Neural cell (in vitro differentiated cells): ENCODE measurements at regions not wholly inside any gene's neighbourhood (a gene's known extent, or its start where the extent isn't known, plus 50 kb on each side); places are given as distances from the start of the nearest gene placed in this dataset.

Experiments
- H2AFZ ChIP-seq: fragments of 200-600, 300-800 bp; sonication (generic), shearing (Covaris generic); 2 replicates; pipeline ENCODE4 v1.6.0; 2014; ENCODE audit warnings: low read depth, mild to moderate bottlenecking, antibody characterized with exemption, low read length, moderate library complexity
- H3F3A ChIP-seq: fragments of 200-600 bp; shearing (Covaris generic); 2 replicates; pipeline ENCODE4 v1.6.1; 2016; ENCODE audit warnings: mild to moderate bottlenecking, moderate library complexity, mixed read lengths, antibody characterized with exemption, low read length; ENCODE audit not compliant: insufficient read depth, poor library complexity, severe bottlenecking
- H3K27ac ChIP-seq: fragments of 200-600, 300-800 bp; sonication (generic), shearing (Covaris generic); 2 replicates; pipeline ENCODE4 v1.5.1; 2014; ENCODE audit warnings: mild to moderate bottlenecking, low read length, moderate library complexity
- H3K27me3 ChIP-seq: fragments of 300-800, 200-600 bp; sonication (generic), shearing (Covaris generic); 2 replicates; pipeline ENCODE4 v1.6.0; 2014; ENCODE audit warnings: mild to moderate bottlenecking, low read depth, low read length, moderate library complexity; ENCODE audit not compliant: insufficient read depth
- H3K36me3 ChIP-seq: fragments of 300-800, 200-600 bp; sonication (generic), shearing (Covaris generic); 2 replicates; pipeline ENCODE4 v1.5.1; 2014; ENCODE audit warnings: mild to moderate bottlenecking, antibody characterized with exemption, low read length, moderate library complexity; ENCODE audit not compliant: insufficient read depth
- H3K4me2 ChIP-seq: fragments of 300-800, 200-600 bp; sonication (generic), shearing (Covaris generic); 2 replicates; pipeline ENCODE4 v1.6.0; 2014; ENCODE audit warnings: mild to moderate bottlenecking, low read length
- H3K4me3 ChIP-seq: fragments of 300-800, 200-600 bp; sonication (generic), shearing (Covaris generic); 2 replicates; pipeline ENCODE4 v1.5.1; 2014; ENCODE audit warnings: mild to moderate bottlenecking, low read length, moderate library complexity
- H3K79me2 ChIP-seq: fragments of 200-600 bp; shearing (Covaris generic); replicated peaks from 2 replicates; pipeline ENCODE4 v1.6.0; 2014; ENCODE audit warnings: mild to moderate bottlenecking, low read length, moderate library complexity; ENCODE audit not compliant: insufficient read depth
- H3K9ac ChIP-seq: fragments of 300-800, 200-600 bp; sonication (generic), shearing (Covaris generic); 2 replicates; pipeline ENCODE4 v1.6.1; 2016; ENCODE audit warnings: mild to moderate bottlenecking, low read length, mixed read lengths
- H3K9me2 ChIP-seq: fragments of 200-600 bp; shearing (Covaris generic); 2 replicates; pipeline ENCODE4 v1.6.1; 2016; ENCODE audit warnings: mild to moderate bottlenecking, low read length, mixed read lengths; ENCODE audit not compliant: insufficient read depth
- H3K9me3 ChIP-seq: fragments of 200-600, 300-800 bp; sonication (generic), shearing (Covaris generic); 2 replicates; pipeline ENCODE4 v1.6.1; 2016; ENCODE audit warnings: mild to moderate bottlenecking, mixed run types, low read length, moderate library complexity, mixed read lengths
- H4K20me1 ChIP-seq: fragments of 200-600 bp; shearing (Covaris generic); 2 replicates; pipeline ENCODE4 v1.6.1; 2016; ENCODE audit warnings: mild to moderate bottlenecking, mixed run types; ENCODE audit not compliant: insufficient read depth
- CTCF ChIP-seq: fragments of 450-650 bp; IDR thresholded peaks from 2 replicates; pipeline ENCODE4 v1.5.1; 2014; ENCODE audit warnings: antibody characterized with exemption, mild to moderate bottlenecking, moderate library complexity; ENCODE audit not compliant: poor library complexity, severe bottlenecking
- EP300 ChIP-seq: fragments of 450-650 bp; conservative IDR thresholded peaks from 2 replicates; pipeline ENCODE4 v1.6.1; 2014; ENCODE audit warnings: antibody characterized with exemption, mild to moderate bottlenecking, moderate library complexity; ENCODE audit not compliant: poor library complexity, severe bottlenecking
- EZH2 ChIP-seq: fragments of 200-600, 300-800 bp; shearing (Covaris generic), sonication (generic); IDR thresholded peaks from 2 replicates; pipeline ENCODE4 v1.6.1; 2014; ENCODE audit warnings: antibody characterized with exemption, low read length, borderline replicate concordance, mild to moderate bottlenecking; ENCODE audit not compliant: insufficient read depth, poor library complexity, severe bottlenecking
- MXI1 ChIP-seq: fragments of 450-650 bp; conservative IDR thresholded peaks from 2 replicates; pipeline ENCODE4 v1.6.1; 2014; ENCODE audit warnings: antibody characterized with exemption, mild to moderate bottlenecking; ENCODE audit not compliant: poor library complexity, severe bottlenecking
- POLR2AphosphoS5 ChIP-seq: IDR thresholded peaks from 2 replicates; pipeline ENCODE4 v1.6.1; 2012
- RAD21 ChIP-seq: fragments of 450-650 bp; conservative IDR thresholded peaks from 2 replicates; pipeline ENCODE4 v1.6.1; 2014; ENCODE audit warnings: antibody characterized with exemption, mild to moderate bottlenecking, moderate library complexity
- REST ChIP-seq: IDR thresholded peaks from 2 replicates; pipeline ENCODE4 v1.6.1; 2012; ENCODE audit warnings: borderline replicate concordance
- SMC3 ChIP-seq: fragments of 450-650 bp; conservative IDR thresholded peaks from 2 replicates; pipeline ENCODE4 v1.6.1; 2014; ENCODE audit warnings: antibody characterized with exemption, mild to moderate bottlenecking, moderate library complexity; ENCODE audit not compliant: poor library complexity
- TAF1 ChIP-seq: IDR thresholded peaks from 2 replicates; pipeline ENCODE4 v1.6.1; 2012; ENCODE audit warnings: low read depth

GRCh38 chr17:53129863-53130262 lies 692.9 kb upstream of the KIF2B start:
- H3K9ac ChIP-seq = no peak overlapping the region
- H3K9me2 ChIP-seq = no peaks in the 10 kb centered on the region
- H3K36me3 ChIP-seq = no peaks in the 10 kb centered on the region
- H2AFZ ChIP-seq = no peak overlapping the region
- H3K27me3 ChIP-seq = no peaks in the 10 kb centered on the region
- no peak overlapping the region for H3K4me2 ChIP-seq
- H3K79me2 ChIP-seq = no peaks in the 10 kb centered on the region
- no peak overlapping the region for H3K4me3 ChIP-seq
- no peaks in the 10 kb centered on the region for H3K9me3 ChIP-seq
- H3K27ac ChIP-seq = no peak overlapping the region
- no peaks in the 10 kb centered on the region for H3F3A ChIP-seq
- H4K20me1 ChIP-seq = no peaks in the 10 kb centered on the region
- TF ChIP-seq SMC3 (no peak), TAF1 (no peak), REST (no peak), CTCF (no peak), MXI1 (no peak), EZH2 (no peak), RAD21 (no peak), POLR2AphosphoS5 (no peak), EP300 (no peak)

- H3K27ac ChIP-seq = no peak overlapping the region
- no peak overlapping the region for H2AFZ ChIP-seq
These were observed 695.4 kb upstream of the KIF2B start for GRCh38 chr17:53127331-53127730.

More at GRCh38 chr17:53127331-53127730, 695.4 kb upstream of the KIF2B start:
- Histone ChIP-seq H3K4me3 (no peak overlapping the region), H3K9me3 (no peaks in the 10 kb centered on the region), H3K27me3 (no peaks in the 10 kb centered on the region), H3K79me2 (no peaks in the 10 kb centered on the region), H3F3A (no peaks in the 10 kb centered on the region), H3K9me2 (no peaks in the 10 kb centered on the region), H3K4me2 (no peak overlapping the region), H4K20me1 (no peaks in the 10 kb centered on the region), H3K9ac (no peak overlapping the region), H3K36me3 (no peaks in the 10 kb centered on the region)
- TF ChIP-seq CTCF (no peak), REST (no peak), SMC3 (no peak), POLR2AphosphoS5 (no peak), MXI1 (no peak), TAF1 (no peak), EP300 (no peak), EZH2 (no peak), RAD21 (no peak)
